ENCODE measurements at regions not wholly inside any gene's neighbourhood (a gene's known extent, or its start where the extent isn't known, plus 50 kb on each side); places are given as distances from the start of the nearest gene placed in this dataset.
"Not testable (repeated sequence)": the region's sequence is repeated elsewhere in the genome, so short reads cannot be mapped to it uniquely, and the experiment has no call there.

DNA sequence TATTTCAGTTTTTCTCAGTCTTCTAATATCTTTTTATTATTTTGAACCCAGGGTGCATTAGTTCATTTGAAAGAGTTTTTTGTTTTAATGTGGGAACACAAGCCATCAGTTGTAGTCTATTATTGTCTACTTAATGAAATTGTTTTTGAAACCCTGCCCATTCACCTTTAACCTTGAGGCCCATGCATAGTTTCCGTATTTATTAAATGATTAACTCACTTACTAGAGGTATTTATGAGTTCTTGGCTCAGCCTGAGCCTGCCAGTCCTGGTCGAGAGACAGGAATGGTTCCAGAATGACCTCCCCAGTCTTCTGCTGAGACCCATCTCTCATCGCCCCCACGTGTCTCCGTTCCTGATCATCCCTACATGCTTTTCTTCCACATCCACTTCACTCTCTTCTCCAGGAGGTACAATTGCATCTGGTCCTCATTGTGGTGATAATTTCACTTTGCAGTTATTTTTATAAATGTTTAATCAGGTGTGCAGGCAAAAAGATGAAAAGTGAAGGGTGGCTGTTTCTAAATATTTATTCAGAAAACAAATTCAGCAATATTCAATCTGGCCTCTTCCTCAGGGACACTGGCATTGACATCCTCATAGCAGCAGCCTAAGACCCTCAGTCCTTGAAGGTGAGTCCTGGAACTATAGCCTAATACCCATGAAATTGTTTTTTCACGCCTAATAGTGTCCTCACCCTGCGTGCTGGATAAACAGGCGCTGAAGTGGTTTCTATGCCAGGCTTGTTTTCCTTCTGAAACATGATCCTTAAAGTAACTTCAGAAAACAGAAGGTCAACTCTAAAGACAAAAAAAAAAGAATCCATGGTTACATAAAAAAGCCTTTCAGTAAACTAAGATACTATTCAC is 112.8 kb downstream of the KDR start:
- 42 to 100% (median 85%) methylated on average over 2 to 8 of the region's 8 CpGs for WGBS, 10 experiments
- no peak for ATAC-seq (replicated peaks in 6 of 8)
- peaks cover 2% of the 10 kb centered on the region in 2 donors for H3K4me1 ChIP-seq (replicated peaks in 1 of 2)
- in situ Hi-C loops (cut with MboI; ENCODE audit: low pct_unique_long_range_greater_than_20kb in 2 of 9, low sequenced_read_pairs in 9 of 9, unreplicated experiment in 9 of 9), result loop anchor here in 2 of 9 experiments (25.0 kb wide), 2 partner anchors 300 to 325 kb away; partner anchors contain the start of gene SRD5A3 (in 1 of the 2)
- no peak overlapping the region for H3K27ac ChIP-seq
- no peak overlapping the region for H3K4me3 ChIP-seq

DNA sequence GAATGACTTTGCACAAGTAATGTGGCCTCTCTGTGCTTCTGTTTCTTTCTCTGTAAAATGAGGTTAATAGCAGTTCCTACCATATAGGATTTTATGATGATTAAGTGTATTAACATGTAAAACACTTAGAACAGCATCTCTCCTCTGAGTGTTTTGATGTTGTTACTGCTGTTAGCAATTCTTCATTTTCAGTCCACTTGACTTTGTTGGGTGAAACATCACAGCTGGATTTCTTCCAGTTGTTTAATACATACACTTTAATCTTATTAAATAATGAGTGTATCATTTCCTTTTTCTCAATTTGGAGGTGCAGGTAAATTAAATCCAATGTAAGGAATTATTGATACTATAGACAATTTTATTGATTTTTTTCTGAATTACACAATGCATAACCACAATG is 113.6 kb downstream of the KDR start:
- no peak for ATAC-seq (replicated peaks in 6 of 8)
- H3K27ac ChIP-seq, result no peak overlapping the region
- H3K4me3 ChIP-seq, result no peak overlapping the region
- H3K4me1 ChIP-seq (replicated peaks in 1 of 2), result peaks cover 2% of the 10 kb centered on the region in 2 donors
- in situ Hi-C loops (cut with MboI; ENCODE audit: low pct_unique_long_range_greater_than_20kb in 2 of 9, low sequenced_read_pairs in 9 of 9, unreplicated experiment in 9 of 9), result loop anchor here in 2 of 9 experiments (25.0 kb wide), 2 partner anchors 301 to 326 kb away; partner anchors contain the start of gene SRD5A3 (in 1 of the 2)

DNA sequence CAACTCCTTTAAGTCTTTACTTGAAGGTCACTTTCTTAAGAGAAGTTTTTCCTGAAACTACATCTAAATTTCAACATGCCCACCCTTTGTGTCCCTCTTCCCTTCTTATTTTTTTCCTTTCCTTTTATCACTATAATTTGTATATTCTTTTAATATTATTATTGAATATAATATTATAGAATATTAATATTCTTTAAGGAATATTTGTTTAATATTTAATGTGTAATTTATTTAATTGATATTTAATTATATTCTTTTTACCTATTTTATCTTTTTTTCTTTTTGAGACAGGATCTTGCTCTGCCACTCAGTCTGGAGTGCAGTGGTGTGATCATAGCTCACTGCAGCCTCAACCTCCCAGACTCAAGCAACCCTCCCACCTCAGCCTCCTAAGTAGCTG is 114.8 kb downstream of the KDR start:
- H3K27ac ChIP-seq, result no peak overlapping the region
- in situ Hi-C loops (cut with MboI; ENCODE audit: low pct_unique_long_range_greater_than_20kb in 2 of 9, low sequenced_read_pairs in 9 of 9, unreplicated experiment in 9 of 9), result loop anchor here in 2 of 9 experiments (25.0 kb wide), 2 partner anchors 302 to 327 kb away; partner anchors contain the start of gene SRD5A3 (in 1 of the 2)
- no peak overlapping the region for H3K4me3 ChIP-seq
- peaks cover 2% of the 10 kb centered on the region in 2 donors for H3K4me1 ChIP-seq (replicated peaks in 1 of 2)
- ATAC-seq (replicated peaks in 6 of 8), result no peak

DNA sequence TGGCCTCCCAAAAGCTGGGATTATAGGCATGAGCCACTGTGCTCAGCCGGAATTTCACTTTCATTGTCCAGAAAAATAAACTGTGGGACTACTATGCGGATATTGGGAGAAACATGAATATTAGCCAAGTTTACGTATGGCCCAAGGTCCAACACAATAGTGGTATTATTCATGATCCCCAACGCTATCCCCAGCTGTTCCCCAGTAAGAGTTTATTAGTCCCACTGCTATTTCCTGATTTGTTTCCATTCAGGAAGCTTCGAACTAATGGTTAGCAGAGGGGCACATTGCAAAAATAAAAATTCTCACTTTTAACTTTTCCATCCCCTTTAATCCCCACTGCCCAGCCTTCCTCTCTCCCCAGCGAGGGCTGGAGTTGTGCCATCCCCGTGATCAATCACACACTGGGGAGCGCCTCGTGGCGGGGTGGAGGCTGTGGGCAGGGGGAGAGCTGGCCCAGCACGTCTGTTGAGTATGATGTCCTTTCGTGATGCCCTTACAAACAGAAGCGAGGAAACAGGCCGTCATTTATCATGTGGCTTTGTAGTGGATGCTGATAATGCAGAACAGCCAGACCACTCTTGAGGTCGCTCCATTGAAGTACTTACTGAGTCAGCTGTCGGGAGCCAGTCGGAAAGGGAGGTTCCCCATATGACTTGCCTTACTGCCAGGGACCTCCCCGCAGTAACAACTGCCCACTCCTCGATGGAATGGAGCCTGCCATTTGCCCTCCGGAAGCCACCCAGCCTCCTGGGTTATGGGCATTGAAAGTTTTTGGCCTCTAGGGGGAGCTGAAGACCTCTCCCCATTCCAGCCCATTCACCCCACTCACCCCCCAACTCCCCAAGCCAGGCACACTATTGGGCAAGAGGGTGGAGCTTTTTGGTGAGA is 117.0 kb downstream of the KDR start:
- Histone ChIP-seq H3K4me3 (no peak overlapping the region), H3K4me1 (replicated peaks in 1 of 2) (peaks cover 2% of the 10 kb centered on the region in 2 donors), H3K27ac (no peak overlapping the region)
- in situ Hi-C loops (cut with MboI; ENCODE audit: low pct_unique_long_range_greater_than_20kb in 2 of 9, low sequenced_read_pairs in 9 of 9, unreplicated experiment in 9 of 9), result loop anchor here in 2 of 9 experiments (25.0 kb wide), 2 partner anchors 304 to 329 kb away; partner anchors contain the start of gene SRD5A3 (in 1 of the 2)
- peak in 3 of 8 experiments; percentile 22 to 53 (median 30) for ATAC-seq (replicated peaks in 6 of 8)
- WGBS, 10 experiments, result 0 to 100% (median 76%) methylated on average over 1 to 10 of the region's 20 CpGs; no CpG with 5 or more reads in 2 of the 10 experiments

DNA sequence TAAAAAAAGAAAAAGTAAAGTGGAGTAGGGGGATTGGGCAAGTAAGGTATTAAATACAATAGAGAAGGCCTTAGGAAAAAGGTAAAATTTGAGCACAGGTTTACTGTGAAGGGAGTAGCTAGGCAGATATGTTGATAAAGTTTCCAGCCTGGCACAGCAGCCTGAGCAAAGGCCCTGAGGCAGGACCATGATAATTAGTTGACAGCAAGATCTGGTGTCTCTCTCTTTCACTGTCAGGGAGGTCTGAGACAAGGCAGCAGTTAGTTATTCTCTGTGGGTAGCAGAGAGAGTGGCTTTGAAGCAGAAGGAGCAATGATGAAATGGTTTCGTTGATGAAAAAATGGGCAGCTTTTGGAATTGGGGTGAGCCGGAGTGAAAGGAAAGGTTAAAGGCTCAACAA is 119.5 kb downstream of the KDR start:
- no peak overlapping the region for H3K4me3 ChIP-seq
- WGBS, 10 experiments, result 40 to 100% (median 79%) methylated on average over 1 to 2 of the region's 2 CpGs; no CpG with 5 or more reads in 4 of the 10 experiments
- no peak for ATAC-seq (replicated peaks in 6 of 8)
- in situ Hi-C loops (cut with MboI; ENCODE audit: low pct_unique_long_range_greater_than_20kb in 2 of 9, low sequenced_read_pairs in 9 of 9, unreplicated experiment in 9 of 9), result loop anchor here in 2 of 9 experiments (25.0 kb wide), 2 partner anchors 306 to 331 kb away; partner anchors contain the start of gene SRD5A3 (in 1 of the 2)
- no peaks in the 10 kb centered on the region for H3K4me1 ChIP-seq (replicated peaks in 1 of 2)
- no peak overlapping the region for H3K27ac ChIP-seq

DNA sequence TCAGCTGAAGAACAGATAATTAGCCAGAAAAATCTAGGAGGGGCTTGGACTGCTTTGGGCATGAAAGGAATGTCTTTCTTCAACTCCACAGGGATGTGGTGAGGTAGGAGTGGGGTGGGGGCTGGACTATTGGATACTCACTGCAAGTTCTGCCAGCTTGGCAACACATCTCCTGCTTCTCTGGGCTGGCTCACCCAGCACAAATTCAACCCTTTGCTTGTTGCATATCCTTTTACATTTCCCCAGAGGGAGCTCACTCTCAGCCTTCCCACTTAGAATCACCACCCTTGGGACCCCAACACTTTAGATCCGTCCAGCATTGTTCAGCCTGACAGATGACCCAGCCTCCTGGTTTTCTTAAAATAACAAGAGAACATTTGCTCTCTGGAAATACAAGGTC is 120.6 kb downstream of the KDR start:
- no peak for ATAC-seq (replicated peaks in 6 of 8)
- Histone ChIP-seq H3K4me3 (no peak overlapping the region), H3K27ac (no peak overlapping the region), H3K4me1 (replicated peaks in 1 of 2) (no peaks in the 10 kb centered on the region)
- in situ Hi-C loops (cut with MboI; ENCODE audit: low pct_unique_long_range_greater_than_20kb in 2 of 9, low sequenced_read_pairs in 9 of 9, unreplicated experiment in 9 of 9), result loop anchor here in 2 of 9 experiments (25.0 kb wide), 2 partner anchors 307 to 332 kb away; partner anchors contain the start of gene SRD5A3 (in 1 of the 2)
- 0 to 50% (median 24%) methylated on average over 1 of the region's 1 CpG; no CpG with 5 or more reads in 4 of the 10 experiments for WGBS, 10 experiments

DNA sequence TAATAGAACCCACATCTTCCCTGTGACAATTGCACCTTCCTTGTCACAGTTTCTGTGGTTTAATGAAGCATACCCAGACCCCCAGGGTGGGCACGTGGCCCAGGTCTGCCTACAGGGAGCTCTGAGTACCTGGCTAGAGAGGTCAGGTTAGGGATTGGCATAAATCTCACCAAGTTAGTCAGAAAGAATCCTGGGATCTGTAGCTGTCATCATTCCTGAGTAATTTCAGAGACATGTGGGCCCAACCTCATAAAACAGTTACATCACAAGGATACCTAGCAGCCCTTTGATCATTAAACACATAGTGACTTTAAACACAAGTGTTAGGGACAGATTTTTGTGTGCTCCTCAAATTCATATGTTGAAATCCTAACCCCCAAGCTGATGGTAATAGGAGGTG is 123.0 kb downstream of the KDR start:
- no peak for ATAC-seq (replicated peaks in 6 of 8)
- no peaks in the 10 kb centered on the region for H3K4me1 ChIP-seq (replicated peaks in 1 of 2)
- H3K27ac ChIP-seq, result no peak overlapping the region
- 0 to 80% (median 68%) methylated on average over 1 of the region's 1 CpG; no CpG with 5 or more reads in 6 of the 10 experiments for WGBS, 10 experiments
- no peak overlapping the region for H3K4me3 ChIP-seq
- in situ Hi-C loops (cut with MboI; ENCODE audit: low pct_unique_long_range_greater_than_20kb in 2 of 9, low sequenced_read_pairs in 9 of 9, unreplicated experiment in 9 of 9), result loop anchor here in 2 of 9 experiments (25.0 kb wide), 2 partner anchors 310 to 335 kb away; partner anchors contain the start of gene SRD5A3 (in 1 of the 2)

DNA sequence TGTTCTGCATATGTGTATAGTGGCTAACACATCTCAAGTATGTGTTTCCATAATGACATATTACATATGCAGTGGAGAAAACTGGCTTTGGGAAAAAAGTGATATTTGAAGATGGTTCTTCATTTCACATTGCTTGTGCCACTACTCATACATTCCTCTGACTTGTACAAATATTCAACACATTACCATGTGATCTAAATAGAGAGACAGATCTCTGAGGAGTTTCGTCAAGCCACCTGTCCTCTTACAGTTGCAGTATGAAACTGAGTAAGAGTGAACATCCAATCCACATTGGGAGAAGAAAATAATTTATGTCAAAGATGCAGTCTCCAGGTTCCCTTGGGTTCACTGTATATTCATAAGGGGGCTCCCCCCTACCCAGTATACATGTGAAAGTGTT is 123.9 kb downstream of the KDR start:
- in situ Hi-C loops (cut with MboI; ENCODE audit: low pct_unique_long_range_greater_than_20kb in 2 of 9, low sequenced_read_pairs in 9 of 9, unreplicated experiment in 9 of 9), result loop anchor here in 2 of 9 experiments (25.0 kb wide), 2 partner anchors 311 to 336 kb away; partner anchors contain the start of gene SRD5A3 (in 1 of the 2)
- H3K4me1 ChIP-seq (replicated peaks in 1 of 2), result no peaks in the 10 kb centered on the region
- peak in 2 of 8 experiments; percentile 26 to 27 for ATAC-seq (replicated peaks in 6 of 8)
- WGBS, 10 experiments, result 20 to 69% (median 50%) methylated on average over 1 of the region's 1 CpG; no CpG with 5 or more reads in 5 of the 10 experiments
- no peak overlapping the region for H3K27ac ChIP-seq
- H3K4me3 ChIP-seq, result no peak overlapping the region

DNA sequence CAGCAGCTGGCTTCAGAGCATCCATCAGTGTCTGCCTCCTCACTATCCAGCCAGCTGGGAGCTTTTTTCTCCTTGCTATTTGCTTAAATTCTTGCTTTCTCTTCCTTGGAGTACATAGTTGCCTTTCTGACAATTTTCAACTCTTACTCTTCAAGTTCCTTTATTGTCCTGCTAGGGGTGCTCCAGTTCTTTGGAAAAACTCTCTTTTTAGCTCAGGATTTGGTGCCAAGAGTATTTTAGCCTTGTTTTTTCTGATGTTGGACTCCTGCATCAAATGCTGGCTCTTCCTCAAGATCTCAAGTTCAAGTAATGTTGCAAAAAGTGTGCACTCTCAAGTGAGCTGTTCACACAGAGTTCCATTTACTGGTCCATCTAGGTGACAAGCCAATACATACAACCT is 126.4 kb downstream of the KDR start:
- in situ Hi-C loops (cut with MboI; ENCODE audit: low pct_unique_long_range_greater_than_20kb in 2 of 9, low sequenced_read_pairs in 9 of 9, unreplicated experiment in 9 of 9), result loop anchor here in 2 of 9 experiments (25.0 kb wide), 1 partner anchor 313 kb away; no protein-coding TSS in a partner anchor
- no peak overlapping the region for H3K27ac ChIP-seq
- ATAC-seq (replicated peaks in 6 of 8), result peak in 3 of 8 experiments; percentile 32 to 49 (median 48)
- no peak overlapping the region for H3K4me3 ChIP-seq
- no peaks in the 10 kb centered on the region for H3K4me1 ChIP-seq (replicated peaks in 1 of 2)

DNA sequence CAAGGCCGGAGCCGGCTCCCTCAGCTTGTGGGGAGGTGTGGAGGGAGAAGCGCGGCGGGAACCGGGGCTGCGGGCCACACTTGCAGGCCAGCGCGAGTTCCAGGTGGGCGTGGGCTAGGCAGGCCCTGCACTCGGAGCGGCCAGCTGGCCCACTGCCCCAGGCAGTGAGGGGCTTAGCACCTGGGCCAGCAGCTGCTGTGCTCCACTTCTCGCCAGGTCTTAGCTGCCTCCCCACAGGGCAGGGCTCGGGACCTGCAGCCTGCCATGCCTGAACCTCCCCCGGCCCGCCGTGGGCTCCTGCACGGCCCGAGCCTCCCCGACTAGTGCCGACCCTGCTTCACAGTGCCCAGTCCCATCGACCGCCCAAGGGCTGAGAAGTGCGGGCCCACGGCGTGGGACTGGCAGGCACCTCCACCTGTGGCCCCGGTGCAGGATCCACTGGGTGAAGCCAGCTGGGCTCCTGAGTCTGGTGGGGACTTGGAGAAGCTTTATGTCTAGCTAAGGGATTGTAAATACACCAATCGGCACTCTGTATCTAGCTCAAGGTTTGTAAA is 131.8 kb downstream of the KDR start:
- not testable (repeated sequence) for H3K4me3 ChIP-seq; H3K4me1 ChIP-seq (replicated peaks in 1 of 2); ATAC-seq (replicated peaks in 6 of 8); H3K27ac ChIP-seq
- 67 to 95% (median 80%) methylated on average over 1 to 9 of the region's 28 CpGs; no CpG with 5 or more reads in 4 of the 10 experiments for WGBS, 10 experiments
- in situ Hi-C loops (cut with MboI; ENCODE audit: low pct_unique_long_range_greater_than_20kb in 2 of 9, low sequenced_read_pairs in 9 of 9, unreplicated experiment in 9 of 9), result loop anchor here in 2 of 9 experiments (25.0 kb wide), 1 partner anchor 319 kb away; no protein-coding TSS in a partner anchor

DNA sequence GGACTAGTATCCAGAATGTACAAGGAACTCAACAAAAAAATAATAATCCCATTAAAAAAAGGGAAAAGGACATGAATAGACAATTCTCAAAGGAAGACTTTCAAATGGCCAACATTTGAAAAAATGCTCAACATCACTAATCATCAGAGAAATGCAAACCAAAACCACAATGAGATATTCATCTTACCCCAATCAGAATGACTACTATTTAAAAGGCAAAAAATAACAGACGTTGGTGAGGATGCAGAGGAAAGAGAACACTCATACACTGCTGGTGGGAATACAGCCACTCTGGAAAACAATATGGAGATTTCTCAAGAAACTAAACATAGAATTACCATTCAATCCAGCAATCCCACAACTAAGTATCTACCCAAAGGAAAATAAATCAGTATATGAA is 133.1 kb downstream of the KDR start:
- WGBS, 10 experiments, result 0 to 100% (median 52%) methylated on average over 1 of the region's 1 CpG; no CpG with 5 or more reads in 2 of the 10 experiments
- ATAC-seq (replicated peaks in 6 of 8), result peak in 2 of 8 experiments; percentile 31
- Histone ChIP-seq H3K4me1 (replicated peaks in 1 of 2) (no peaks in the 10 kb centered on the region), H3K27ac (no peak overlapping the region), H3K4me3 (no peak overlapping the region)
- in situ Hi-C loops (cut with MboI; ENCODE audit: low pct_unique_long_range_greater_than_20kb in 2 of 9, low sequenced_read_pairs in 9 of 9, unreplicated experiment in 9 of 9), result loop anchor here in 2 of 9 experiments (25.0 kb wide), 1 partner anchor 320 kb away; no protein-coding TSS in a partner anchor

DNA sequence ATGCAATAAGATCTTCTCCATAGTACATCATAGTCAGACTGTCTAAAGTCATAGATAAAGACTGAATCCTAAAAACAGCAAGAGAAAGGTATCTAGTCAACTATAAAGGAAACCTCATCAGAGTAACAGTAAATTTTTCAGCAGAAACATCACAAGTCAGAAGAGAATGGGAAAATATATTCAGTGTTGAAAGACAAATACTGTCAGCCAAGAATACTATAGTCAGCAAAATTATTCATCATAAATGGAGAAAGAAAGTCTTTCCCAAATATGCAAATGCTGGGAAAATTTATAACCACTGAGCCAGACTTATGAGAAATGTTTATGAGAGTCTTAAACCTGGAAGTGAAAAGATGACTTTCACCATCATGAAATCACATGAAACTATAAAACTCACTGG is 136.7 kb downstream of the KDR start:
- no peak overlapping the region for H3K27ac ChIP-seq
- in situ Hi-C loops (cut with MboI; ENCODE audit: low pct_unique_long_range_greater_than_20kb in 2 of 9, low sequenced_read_pairs in 9 of 9, unreplicated experiment in 9 of 9), result loop anchor here in 2 of 9 experiments (25.0 kb wide), 1 partner anchor 324 kb away; no protein-coding TSS in a partner anchor

More for the DNA sequence above, 136.7 kb downstream of the KDR start:
- H3K4me3 ChIP-seq, result no peak overlapping the region
- no peak for ATAC-seq (replicated peaks in 6 of 8)
- no peaks in the 10 kb centered on the region for H3K4me1 ChIP-seq (replicated peaks in 1 of 2)
